ENCODE measurements at regions not wholly inside any gene's neighbourhood (a gene's known extent, or its start where the extent isn't known, plus 50 kb on each side); places are given as distances from the start of the nearest gene placed in this dataset.

- ChIA-PET POLR2A (no interaction called here), CTCF (interaction anchor here (1.3 kb wide), 1 partner anchor 9 kb away, joined by 3 read pairs; no protein-coding TSS in a partner anchor)
- no peak for ATAC-seq
- Histone ChIP-seq H3K4me3 (no peak overlapping the region), H3K4me2 (no peak overlapping the region), H3K27ac (no peak overlapping the region), H3K4me1 (no peaks in the 10 kb centered on the region), H3K9me3 (no peaks in the 10 kb centered on the region)
- TF ChIP-seq MAFK (IDR thresholded peaks at IDR 0.05; ENCODE audit: partially characterized antibody) (no peak), NPAS2 (CRISPR knock-in tag; IDR thresholded peaks at IDR 0.05; ENCODE audit: borderline replicate concordance) (no peak), MAX (IDR thresholded peaks at IDR 0.05) (no peak), HOXB5 (CRISPR knock-in tag; IDR thresholded peaks at IDR 0.05) (no peak), RCOR1 (IDR thresholded peaks at IDR 0.05; ENCODE audit: low read depth, low read length) (no peak), CHD2 (IDR thresholded peaks at IDR 0.05; ENCODE audit: low read length, partially characterized antibody) (no peak), ZFP36 (IDR thresholded peaks at IDR 0.05; ENCODE audit: borderline replicate concordance, partially characterized antibody) (no peak), KDM1A (IDR thresholded peaks at IDR 0.05; ENCODE audit: low read depth) (no peak), HOXB13 (CRISPR knock-in tag; IDR thresholded peaks at IDR 0.05; ENCODE audit: low read depth) (no peak), HES2 (IDR thresholded peaks at IDR 0.05) (no peak), BCL3 (IDR thresholded peaks at IDR 0.05) (no peak), RARB (CRISPR knock-in tag; IDR thresholded peaks at IDR 0.05) (no peak), POLR2AphosphoS2 (conservative IDR thresholded peaks at IDR 0.05; ENCODE audit: low read length) (no peak), RFX5 (IDR thresholded peaks at IDR 0.05) (no peak)
- DNase-seq (ENCODE audit: low read depth in 1 of 2, low spot score in 1 of 2) = no peak
- 80% methylated on average over 8 of the region's 8 CpGs for WGBS (ENCODE audit: missing lambda C conversion rate)
- no peak for FAIRE-seq
These were observed 242.4 kb upstream of the RHOBTB1 start for GRCh38 chr10:61186408-61186807.

- Histone ChIP-seq H3K4me2 (no peak overlapping the region), H3K4me3 (no peak overlapping the region), H3K27ac (no peak overlapping the region), H3K4me1 (no peaks in the 10 kb centered on the region), H3K9me3 (no peaks in the 10 kb centered on the region)
- ChIA-PET POLR2A (no interaction called here), CTCF (interaction anchor here (0.6 to 0.7 kb wide), 2 partner anchors 44 to 568 kb away, joined by 3 to 5 read pairs; no protein-coding TSS in a partner anchor)
- whole genome bisulfite sequencing (ENCODE audit: missing lambda C conversion rate) = 61% methylated on average over 2 of the region's 2 CpGs
- ATAC-seq = no peak
- no peak for FAIRE-seq
- no peak for DNase-seq (ENCODE audit: low read depth in 1 of 2, low spot score in 1 of 2)
- no peak for TF ChIP-seq ZFP36 (IDR thresholded peaks at IDR 0.05; ENCODE audit: borderline replicate concordance, partially characterized antibody)
- no peak for TF ChIP-seq EP300 (IDR thresholded peaks at IDR 0.05)
- TF ChIP-seq JUN (IDR thresholded peaks at IDR 0.05) = no peak
- TF ChIP-seq HES2 (IDR thresholded peaks at IDR 0.05) = no peak
- TF ChIP-seq POLR2AphosphoS2 (conservative IDR thresholded peaks at IDR 0.05; ENCODE audit: low read length) = no peak
- no peak for TF ChIP-seq CHD2 (IDR thresholded peaks at IDR 0.05; ENCODE audit: low read length, partially characterized antibody)
- no peak for TF ChIP-seq SMC3 (IDR thresholded peaks at IDR 0.05)
- TF ChIP-seq GATA3 (IDR thresholded peaks at IDR 0.05; ENCODE audit: borderline replicate concordance) = no peak
- TF ChIP-seq RCOR1 (IDR thresholded peaks at IDR 0.05; ENCODE audit: low read depth, low read length) = no peak
- TF ChIP-seq ATOH8 (CRISPR knock-in tag; IDR thresholded peaks at IDR 0.05; ENCODE audit: low read depth) = no peak
- no peak for TF ChIP-seq ESRRA (IDR thresholded peaks at IDR 0.05; ENCODE audit: borderline replicate concordance, low read length)
- no peak for TF ChIP-seq KDM5A (IDR thresholded peaks at IDR 0.05)
These were observed 240.4 kb upstream of the RHOBTB1 start for GRCh38 chr10:61184429-61184828.

GRCh38 chr10:61183967-61184366, 240.0 kb upstream of the RHOBTB1 start:
- Histone ChIP-seq H3K9me3 (no peaks in the 10 kb centered on the region), H3K4me3 (no peak overlapping the region), H3K4me2 (no peak overlapping the region), H3K4me1 (no peaks in the 10 kb centered on the region), H3K27ac (no peak overlapping the region)
- DNase-seq (ENCODE audit: low read depth in 1 of 2, low spot score in 1 of 2) = no peak
- 39% methylated on average over 1 of the region's 1 CpG for WGBS (ENCODE audit: missing lambda C conversion rate)
- ChIA-PET CTCF (no interaction called here), POLR2A (no interaction called here)
- FAIRE-seq = no peak
- ATAC-seq = no peak
- TF ChIP-seq MYC (IDR thresholded peaks at IDR 0.05; ENCODE audit: borderline replicate concordance, low read length) (no peak), CBX8 (IDR thresholded peaks at IDR 0.05) (no peak), POLR2A (IDR thresholded peaks at IDR 0.05; ENCODE audit: low read length) (no peak), EHF (CRISPR knock-in tag; IDR thresholded peaks at IDR 0.05) (no peak), GATA3 (IDR thresholded peaks at IDR 0.05; ENCODE audit: borderline replicate concordance) (no peak), PHF8 (IDR thresholded peaks at IDR 0.05; ENCODE audit: borderline replicate concordance, low read depth) (no peak), NPAS2 (CRISPR knock-in tag; IDR thresholded peaks at IDR 0.05; ENCODE audit: borderline replicate concordance) (no peak), SREBF2 (IDR thresholded peaks at IDR 0.05) (no peak), KDM5A (IDR thresholded peaks at IDR 0.05) (no peak), RAD21 (conservative IDR thresholded peaks at IDR 0.05 in 1 of 2, IDR thresholded peaks at IDR 0.05 in 1 of 2) (no peak), NFE2L2 (conservative IDR thresholded peaks at IDR 0.05; ENCODE audit: low read length) (no peak), FOSL2 (IDR thresholded peaks at IDR 0.05) (no peak), FOSL2 (CRISPR knock-in tag; IDR thresholded peaks at IDR 0.05) (no peak), CTCF (IDR thresholded peaks at IDR 0.05) (no peak), RNF2 (IDR thresholded peaks at IDR 0.05; ENCODE audit: borderline replicate concordance, low read depth) (no peak), HDAC2 (IDR thresholded peaks at IDR 0.05) (no peak)

All from A549 (cell line).